Limb (tissue), 2 donors: ENCODE measurements at regions not wholly inside any gene's neighbourhood (a gene's known extent, or its start where the extent isn't known, plus 50 kb on each side); places are given as distances from the start of the nearest gene placed in this dataset.

Experiments used
- DNase-seq, 2 donors: peaks; one replicate each; pipeline ENCODE4 v3.0.0-alpha.2; 2016; ENCODE audit errors: extremely low spot score in 2 of 2

DNA sequence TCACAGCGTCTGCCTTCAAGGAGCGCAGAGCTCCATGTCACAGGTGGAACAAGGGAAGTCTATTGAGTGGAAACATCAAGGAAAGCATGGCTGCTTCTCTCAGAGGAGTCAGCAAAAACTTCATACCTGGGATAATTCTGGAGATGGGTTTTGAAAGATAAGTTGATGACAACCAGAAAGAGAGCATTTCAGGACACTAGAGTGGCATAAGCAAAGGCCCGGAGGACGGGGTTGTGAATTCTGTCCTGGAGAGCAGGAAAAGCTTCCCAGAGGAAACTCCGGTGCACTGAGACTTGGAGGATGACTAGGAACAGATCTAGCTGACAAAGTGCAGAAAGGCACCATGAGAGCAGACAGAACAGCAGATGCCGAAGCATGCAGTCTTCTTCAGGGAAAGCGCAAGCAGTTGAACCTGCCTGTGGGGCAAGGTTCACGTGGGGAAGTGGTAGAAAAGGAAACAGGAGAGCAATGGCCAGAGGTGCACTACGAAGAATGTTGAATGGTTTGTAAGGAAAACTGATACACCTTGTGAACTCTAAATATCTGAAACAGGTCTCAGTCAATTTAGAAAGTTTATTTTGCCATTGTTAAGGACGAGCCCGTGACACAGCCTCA is 222.9 kb downstream of the PLPP3 start:
- no peak for DNase-seq

DNA sequence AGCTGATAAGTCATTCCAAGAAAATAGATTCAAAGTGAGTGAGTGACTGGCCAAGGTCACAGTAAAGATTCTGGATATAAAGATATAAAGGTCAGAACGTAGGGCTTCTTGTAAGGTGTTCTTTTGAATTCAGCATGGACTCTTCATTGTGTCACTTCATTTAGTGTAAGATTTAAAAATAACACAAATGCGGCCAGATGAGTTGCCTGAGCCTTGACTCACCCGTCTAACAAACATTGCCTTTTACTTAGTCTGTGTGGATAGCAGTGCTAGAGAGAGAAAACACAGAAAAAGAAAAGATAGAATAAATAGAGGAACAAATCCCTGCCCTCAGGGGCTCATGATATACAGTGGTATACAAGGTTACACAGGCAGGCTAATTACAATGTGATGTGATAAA is 223.4 kb downstream of the PLPP3 start:
- no peak for DNase-seq

DNA sequence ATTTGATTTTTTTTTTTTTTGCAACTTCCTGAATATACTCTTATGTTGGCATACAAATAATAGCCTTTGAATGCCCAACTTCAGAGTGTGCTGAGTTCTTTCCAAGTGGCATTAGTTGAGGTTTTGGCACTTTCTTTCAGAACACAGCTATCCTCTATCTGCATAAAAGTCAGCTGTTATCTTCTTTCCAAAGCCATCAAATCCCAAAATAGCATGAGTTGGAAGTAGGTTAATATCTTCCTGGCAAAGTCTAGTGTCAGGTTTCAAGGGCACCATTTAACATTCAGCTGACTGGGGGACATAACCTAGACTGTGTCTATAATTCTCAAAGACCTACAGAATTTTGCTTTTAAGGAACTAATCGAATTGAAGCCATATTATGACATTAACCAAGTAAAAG is 223.9 kb downstream of the PLPP3 start:
- DNase-seq = peak in 1 of 2 donors; percentile 28

DNA sequence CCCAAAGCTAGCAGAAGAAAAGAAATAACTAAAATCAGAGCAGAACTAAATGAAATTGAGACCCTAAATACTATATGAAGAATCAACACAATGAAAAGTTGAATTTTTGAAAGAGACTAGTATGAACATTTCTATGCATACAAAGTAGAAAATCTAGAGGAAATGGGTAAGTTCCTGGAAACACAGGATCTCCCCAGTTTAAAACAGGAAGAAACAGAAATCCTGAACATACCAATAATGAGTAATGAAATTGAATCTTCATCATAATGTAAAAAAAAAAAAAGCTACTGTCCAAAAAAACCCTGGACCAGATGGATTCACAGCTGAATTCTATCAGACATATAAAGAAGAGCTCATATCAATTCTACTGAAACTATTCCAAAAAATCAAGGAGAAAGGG is 233.5 kb downstream of the PLPP3 start:
- no peak for DNase-seq

DNA sequence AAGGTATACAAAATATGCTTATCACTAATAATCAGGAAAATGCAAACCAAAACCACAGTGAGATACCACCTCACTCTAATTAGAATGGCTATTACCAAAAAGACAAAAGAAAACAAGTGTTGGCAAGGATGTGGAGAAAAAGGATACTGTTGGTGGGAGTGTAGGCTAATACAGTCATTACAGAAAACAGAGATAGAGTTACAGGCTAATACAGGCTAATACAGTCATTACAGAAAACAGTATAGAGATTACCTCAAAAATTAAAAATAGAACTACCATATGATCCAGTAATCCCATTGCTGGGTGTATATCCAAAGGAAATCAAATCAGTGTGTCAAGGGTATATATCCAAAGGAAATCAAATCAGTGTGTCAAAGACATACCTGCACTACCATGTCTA is 238.4 kb downstream of the PLPP3 start:
- no peak for DNase-seq

DNA sequence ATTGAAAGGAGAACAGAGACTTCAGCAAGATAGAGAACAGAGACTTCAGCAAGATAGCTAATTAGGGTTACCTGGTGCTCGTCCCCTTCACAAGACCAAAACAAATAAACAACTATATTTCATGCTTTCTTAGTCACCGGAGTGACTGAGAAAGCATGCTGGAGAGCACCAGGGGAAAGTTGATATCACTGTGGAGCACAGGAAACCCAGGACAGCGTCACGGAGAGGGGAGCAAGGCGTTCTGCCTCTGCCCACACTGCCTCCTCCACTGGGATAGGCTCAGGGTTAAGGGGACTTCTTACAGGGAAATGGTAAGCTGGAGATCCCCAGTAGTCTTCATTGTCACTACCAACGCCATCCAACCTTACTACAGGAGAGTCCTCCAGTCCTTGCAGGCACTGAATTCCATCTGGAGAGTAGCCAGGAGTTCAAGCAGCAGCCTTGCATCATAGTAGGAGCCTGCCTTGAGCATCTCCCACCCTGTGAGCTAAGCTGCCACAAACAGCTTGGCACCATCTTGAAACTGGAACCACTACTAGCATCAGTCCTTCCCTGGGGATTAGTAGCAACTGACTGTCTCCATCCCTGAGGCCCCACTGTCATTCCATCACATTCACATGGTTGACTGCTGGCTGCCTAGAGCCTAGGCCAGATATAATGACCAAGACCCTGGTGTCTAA is 239.4 kb downstream of the PLPP3 start:
- no peak for DNase-seq

DNA sequence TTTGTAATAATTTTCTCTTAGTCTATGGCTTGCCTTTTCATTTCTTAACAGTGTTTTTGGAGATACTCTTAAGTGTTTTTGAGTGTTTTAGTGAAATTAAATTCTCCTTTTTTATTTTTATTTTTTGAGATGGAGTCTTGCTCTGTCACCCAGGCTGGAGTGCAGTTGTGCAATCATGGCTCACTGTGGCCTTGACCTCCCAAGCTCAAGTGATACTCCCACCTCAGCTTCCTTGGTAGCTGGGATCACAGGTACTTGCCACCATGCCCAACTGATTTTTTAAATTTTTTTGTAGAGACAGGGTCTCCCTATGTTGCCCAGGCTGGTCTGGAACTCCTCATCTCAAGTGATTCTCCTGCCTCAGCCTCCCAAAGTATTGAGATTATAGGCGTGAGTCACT is 240.3 kb downstream of the PLPP3 start:
- no peak for DNase-seq

DNA sequence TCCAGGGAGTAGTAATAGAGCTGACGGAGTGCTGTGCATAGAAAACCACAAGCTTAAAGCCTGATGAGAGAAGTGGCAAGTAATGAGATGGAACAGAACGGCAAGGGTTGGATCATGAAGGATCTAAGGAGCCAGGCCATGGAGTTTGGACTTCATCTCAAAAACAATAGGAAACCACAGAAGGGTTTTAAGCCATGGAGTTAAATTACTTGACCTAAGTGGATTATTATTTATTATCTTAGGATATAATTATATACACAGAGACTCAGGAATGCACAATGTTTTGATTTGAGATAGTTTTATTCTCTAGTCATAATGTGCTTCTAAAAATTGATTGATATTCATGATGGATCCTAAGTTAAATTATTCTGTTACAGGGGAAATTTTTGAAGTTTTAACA is 242.4 kb downstream of the PLPP3 start:
- DNase-seq = no peak

DNA sequence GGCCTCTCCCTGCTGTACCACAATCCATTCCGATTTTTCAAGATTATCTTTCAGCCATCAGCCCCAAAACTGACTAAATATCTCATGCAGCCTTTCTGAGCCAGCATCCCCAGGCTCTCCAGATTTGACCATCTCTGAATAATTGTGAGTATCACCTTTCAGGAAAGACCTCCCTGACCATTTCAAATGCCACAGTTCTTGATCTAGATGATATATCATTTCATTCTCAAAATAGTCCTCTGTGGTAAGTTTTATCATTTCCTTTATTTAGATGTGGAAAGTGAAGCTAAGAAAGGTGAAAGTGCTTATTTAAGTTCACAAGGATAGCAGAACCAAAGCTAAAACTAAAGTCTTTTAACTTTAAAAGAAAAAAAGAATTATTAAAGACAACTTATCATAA is 244.0 kb downstream of the PLPP3 start:
- no peak for DNase-seq

DNA sequence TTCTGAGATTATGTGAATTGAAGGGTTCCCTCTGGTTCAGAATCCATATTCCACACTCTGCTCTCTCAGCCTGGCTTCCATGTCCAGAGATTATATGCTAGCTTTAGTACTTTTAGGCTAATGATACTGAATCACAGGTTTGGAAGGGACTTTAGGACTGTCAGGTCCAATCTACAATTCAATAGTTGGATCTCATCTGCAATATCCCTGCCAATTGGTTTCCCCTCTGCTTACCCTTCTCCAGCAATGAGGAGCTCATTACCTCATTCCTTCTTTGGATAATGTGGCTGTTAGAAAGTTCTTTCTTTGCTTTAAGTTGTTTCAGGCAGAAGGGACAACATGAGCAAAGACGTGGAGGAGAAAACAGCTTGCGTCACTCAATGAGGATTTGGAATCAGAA is 245.3 kb downstream of the PLPP3 start:
- DNase-seq = no peak

DNA sequence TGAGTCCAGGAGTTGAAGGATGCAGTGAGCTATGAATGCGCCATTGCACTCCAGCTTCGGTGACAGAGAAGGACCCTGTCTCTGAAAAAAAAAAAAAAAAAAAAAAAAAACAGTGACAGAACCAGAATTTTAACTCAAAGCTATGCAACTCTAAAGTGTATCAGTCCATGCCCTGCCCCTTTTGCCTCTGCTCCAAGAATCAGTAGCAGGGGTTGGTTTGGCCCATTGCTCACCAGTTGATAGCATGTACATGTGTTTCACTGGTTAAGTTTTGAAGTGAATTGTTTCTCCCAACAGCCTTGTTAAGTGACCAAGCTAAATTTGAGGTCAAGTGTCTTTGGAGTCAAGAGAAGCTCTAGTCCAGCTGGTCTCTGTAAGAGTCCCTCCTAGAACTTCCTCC is 245.9 kb downstream of the PLPP3 start:
- no peak for DNase-seq

DNA sequence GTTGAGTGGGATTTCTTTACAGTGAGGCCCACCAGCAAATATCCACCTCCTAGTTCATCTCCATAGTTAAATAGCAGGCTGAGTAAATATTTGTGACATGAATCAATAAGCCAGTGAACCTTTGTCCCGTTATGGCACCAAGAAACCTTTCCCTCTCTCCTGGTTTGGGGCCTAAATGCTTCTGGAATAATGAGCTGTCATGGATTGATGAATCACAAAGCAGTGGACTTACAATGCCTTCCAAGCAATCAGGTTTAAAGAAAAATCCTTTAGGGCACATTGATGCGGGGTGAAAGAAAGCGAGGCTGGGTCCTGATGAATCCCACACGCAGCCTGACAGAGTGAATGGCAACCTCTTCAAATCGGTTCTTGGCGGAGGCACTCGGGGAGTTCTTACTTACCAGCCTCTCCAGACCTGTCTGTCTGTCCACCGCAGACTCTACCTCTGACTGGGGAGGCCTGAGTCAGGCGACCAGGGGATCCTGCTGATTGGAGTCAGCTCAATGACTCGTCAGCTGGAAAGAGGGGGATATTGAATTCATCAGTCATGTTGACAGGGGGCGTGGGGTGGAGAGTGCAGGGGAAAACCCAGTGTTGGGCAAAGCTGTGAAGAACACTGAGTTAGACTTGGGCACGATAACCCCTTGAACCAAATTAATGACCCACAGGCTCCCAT is 247.3 kb downstream of the PLPP3 start:
- DNase-seq = no peak

DNA sequence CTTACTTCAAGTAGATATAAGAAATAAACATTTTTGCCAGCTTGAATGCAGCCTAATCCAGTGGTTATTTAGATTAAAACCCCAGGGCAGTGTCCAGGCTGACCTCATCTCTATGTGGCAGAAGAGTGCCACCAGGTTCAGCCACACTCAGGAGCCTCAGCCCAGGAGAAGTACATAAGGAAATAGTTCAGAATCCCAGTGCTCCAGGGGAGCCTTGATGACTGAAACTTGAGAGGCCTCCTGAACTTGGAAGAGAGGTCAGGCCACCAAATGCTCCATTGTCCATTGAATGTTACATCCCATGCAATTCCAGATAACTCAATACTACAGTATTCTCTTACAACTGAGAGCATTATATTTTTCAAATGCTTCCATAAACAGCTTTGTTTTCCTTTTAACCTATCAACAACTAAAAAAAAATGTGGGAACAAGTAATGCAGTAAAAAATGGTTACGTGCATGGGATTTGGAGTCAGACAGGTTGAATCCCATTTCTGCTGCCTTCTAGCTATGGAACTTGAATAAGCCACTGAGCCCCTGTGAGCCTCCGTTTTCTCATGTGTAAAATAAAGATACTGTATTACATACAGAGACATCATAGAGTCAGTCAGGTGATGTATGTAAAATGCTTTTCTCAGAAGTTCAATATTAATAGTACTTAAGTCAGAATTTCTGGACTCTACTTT is 248.0 kb downstream of the PLPP3 start:
- DNase-seq = no peak

DNA sequence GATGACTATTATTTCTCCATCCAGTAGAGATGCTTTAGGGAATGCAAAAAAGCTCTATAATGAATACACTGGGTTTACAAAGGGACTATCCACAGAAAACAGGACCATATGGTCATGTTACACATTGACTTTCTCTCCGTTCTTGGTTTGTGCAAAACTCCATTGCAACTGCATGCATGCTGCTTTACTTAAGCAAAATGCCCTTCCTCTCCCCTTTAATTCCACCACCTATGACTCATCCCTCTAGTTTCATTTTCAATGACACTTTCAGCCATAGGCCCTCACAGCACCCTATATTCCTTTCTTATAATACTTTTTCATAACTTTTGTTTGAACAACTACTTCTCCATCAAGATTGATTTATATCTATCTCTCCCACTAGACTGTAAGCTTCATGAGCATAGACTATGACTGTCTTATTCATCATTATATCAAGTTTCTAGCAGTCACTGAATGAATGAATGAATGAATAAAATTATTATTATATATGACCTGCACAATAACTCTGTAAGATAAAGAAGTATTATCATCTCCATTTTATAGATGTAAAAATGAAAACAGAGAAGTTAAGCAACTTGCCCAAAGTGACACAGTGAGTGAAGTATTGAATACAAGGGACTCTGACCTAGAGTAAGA is 248.9 kb downstream of the PLPP3 start:
- DNase-seq = no peak

DNA sequence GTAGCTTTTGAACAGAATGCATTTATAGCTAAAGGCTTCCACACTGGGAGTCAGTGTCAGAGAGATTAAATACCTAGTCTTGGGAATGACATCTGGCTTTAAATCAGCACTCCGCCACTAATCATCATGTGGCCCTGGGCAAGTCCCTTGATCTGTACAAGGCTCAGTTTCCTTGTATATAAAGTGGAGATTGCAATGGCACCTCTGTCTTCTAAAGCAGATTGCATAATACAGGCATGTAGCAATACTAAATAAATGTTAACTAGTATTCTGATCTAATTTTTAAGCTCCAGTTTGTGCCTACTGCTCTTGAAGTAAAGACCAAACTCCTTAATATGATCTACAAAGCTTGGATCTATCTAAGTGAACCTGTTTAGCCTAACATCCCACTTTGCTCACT is 249.4 kb downstream of the PLPP3 start:
- no peak for DNase-seq

DNA sequence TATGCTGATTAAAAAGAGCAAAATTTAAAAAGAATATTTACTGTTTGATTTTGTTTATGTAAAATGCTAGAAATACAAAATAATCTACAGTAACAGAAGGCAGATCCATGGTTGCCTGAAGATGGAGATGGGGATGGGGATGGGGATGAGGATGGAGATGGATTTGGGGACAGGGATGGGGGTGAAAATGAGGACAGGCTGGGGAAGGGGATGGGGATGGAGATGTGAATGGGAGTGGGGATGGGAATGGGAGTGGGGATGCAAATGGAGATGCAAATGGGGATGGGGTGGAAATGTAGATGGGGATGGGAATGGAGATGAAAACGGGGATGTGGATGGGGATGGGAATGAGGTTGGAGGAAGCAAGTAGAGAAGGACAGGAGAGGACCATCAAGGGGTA is 252.2 kb downstream of the PLPP3 start:
- no peak for DNase-seq

DNA sequence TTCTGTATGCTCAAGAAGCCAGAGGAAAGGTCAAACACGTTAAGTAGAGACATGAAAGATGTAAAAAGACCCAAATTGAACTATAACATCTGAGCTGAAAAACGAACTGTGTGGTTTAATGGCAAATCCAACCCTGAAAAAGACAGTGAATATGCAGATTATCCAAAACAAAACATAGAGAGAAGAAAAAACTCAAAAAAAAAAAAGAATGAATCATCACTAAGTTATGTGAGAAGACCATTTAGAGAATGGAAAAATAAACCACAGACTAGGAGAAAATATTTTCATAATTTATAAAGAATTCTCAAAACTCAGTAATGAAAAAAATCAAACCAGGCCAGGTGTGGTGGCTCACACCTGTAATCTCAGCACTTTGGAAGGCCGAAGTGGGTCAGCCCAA is 253.3 kb downstream of the PLPP3 start:
- DNase-seq = no peak

DNA sequence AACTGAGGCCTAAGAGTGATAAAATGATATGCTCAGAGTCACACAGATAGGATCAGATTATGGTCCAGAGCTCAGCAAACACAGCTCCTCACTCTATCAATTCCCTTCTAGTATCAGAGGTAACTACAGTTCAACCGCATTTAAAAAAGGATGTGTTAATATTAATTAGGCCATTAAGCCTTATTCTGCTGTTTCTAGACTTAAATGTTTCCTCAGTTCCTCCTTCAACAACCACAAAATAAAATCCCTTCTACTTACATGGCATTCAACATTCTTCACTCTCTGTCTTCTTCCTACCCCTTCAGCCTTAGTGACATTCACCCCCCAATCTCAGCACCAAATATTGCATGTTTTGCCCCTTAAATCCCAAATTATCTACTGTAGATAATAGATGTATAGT is 254.9 kb downstream of the PLPP3 start:
- no peak for DNase-seq

DNA sequence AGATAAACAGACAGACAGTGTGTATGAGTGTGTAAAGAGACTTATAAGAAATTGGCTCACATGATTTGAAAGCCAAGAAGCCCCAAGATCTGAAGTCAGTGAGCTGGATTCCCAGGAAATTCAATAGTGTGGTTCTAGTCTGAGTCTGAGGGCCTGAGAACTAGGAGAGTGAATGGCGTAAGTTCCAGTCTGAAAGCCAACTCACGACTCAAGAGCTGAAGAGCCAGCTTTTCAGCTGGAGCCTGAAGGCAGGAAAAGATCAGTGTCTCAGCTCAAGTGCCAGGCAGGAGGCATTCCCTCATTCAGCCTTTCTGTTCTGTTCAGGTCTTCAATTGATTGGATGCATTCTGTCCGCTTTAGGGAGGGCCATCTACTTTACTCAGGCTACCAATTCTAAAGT is 257.2 kb downstream of the PLPP3 start:
- no peak for DNase-seq

DNA sequence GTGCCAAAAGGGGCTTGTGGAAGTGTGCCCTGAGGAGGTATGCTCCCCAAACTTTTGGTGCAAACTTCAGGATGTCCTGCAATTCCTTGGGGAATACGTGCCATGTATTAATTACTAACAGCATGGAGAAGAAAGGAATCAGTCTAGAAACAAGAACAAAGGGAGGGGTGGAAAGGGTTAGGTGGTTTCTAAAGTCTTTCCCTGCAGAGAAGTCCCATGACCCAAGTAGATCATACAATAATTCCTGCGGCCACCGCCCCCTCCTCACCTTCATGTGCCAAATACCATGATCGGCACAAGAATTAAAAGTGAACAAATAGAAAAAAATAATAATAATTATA is 258.2 kb downstream of the PLPP3 start:
- no peak for DNase-seq

DNA sequence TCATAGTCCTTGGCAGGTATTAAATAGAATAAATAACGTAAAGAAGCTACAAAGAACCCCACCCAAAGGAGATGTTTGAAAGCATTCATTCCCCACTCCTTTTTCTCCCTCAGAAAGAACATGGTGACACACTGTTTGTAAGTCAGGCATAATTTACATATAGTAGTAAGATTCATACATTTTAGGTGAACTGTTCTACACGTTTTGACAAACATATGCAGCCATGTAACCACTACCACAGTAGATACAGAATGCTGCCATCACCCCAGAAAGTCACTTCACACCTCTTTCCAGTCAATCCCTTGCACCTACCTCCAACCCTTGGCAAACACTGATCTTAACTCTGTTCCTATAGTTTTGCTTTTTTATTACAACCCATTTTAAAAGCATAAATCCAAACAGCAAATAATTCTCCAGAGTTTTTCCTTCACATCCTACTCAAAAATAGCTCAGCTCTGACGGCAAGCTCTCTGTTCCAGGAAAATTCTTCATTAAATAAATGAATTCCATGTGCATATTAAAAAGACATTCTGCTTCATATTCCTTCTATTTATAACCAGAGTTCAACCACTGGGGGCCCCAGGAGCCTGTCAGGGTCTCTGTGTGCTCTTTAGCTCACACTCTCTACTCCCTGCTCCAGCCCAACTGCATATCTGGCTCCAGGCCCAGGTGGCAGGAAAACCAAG is 258.8 kb downstream of the PLPP3 start:
- peak; percentile 67 to 81 for DNase-seq

DNA sequence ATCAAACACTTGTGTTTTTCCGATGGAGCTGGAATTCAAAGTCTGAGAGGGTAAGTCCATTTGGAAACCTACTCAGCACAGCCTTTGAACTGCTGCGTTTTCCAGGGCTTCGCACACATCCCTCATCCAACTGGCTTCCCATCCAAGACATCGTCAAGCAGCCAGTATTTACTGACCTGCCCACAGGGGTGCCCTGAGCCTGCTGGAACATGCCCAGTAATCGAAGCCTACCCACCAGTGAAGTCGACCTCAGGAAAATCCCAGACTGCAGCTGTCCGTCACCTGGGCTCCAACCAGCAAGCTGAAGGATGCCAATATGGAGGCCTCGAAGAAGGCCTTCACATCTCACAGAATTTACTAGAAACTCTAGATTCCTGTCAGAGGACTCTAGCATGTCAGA is 261.6 kb downstream of the PLPP3 start:
- no peak for DNase-seq
